Neural progenitor cell (in vitro differentiated cells): ENCODE measurements at regions not wholly inside any gene's neighbourhood (a gene's known extent, or its start where the extent isn't known, plus 50 kb on each side); places are given as distances from the start of the nearest gene placed in this dataset.

ENCODE experiments used
- EZH2 ChIP-seq: fragments of 200-600 bp; sonication (generic); IDR thresholded peaks from 2 replicates; pipeline ENCODE4 v1.6.1; 2017; ENCODE audit warnings: antibody characterized with exemption, mild to moderate bottlenecking, moderate library complexity
- TF ChIP-seq, protein P1 (sequence below): fragments of 200-600 bp; sonication (generic); IDR thresholded peaks from 2 replicates; pipeline ENCODE4 v1.5.1; 2017; ENCODE audit warnings: antibody characterized with exemption, mild to moderate bottlenecking

DNA sequence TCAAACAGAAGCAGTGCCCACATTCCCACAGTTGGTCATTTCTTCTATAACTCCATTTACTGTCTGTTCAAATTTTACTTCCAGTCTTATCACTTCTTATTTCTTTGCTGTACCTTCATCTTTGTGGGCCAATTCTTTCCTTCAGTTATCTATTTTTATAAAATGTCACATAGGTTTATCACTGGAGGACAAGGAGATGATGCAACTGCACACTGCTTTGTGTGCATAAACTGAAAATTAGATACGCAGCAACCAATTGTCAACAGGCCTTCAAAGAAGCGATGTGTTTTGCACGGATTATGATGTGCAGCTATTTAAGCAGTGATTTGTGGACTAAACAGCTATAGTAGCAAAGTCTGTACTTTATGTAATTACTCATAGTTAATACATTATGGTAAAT is 726.8 kb upstream of the GCFC2 start:
- TF ChIP-seq, protein P1, sequence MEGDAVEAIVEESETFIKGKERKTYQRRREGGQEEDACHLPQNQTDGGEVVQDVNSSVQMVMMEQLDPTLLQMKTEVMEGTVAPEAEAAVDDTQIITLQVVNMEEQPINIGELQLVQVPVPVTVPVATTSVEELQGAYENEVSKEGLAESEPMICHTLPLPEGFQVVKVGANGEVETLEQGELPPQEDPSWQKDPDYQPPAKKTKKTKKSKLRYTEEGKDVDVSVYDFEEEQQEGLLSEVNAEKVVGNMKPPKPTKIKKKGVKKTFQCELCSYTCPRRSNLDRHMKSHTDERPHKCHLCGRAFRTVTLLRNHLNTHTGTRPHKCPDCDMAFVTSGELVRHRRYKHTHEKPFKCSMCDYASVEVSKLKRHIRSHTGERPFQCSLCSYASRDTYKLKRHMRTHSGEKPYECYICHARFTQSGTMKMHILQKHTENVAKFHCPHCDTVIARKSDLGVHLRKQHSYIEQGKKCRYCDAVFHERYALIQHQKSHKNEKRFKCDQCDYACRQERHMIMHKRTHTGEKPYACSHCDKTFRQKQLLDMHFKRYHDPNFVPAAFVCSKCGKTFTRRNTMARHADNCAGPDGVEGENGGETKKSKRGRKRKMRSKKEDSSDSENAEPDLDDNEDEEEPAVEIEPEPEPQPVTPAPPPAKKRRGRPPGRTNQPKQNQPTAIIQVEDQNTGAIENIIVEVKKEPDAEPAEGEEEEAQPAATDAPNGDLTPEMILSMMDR = no peak
- TF ChIP-seq EZH2 = no peak
